ENCODE measurements at regions not wholly inside any gene's neighbourhood (a gene's known extent, or its start where the extent isn't known, plus 50 kb on each side); places are given as distances from the start of the nearest gene placed in this dataset.

- Histone ChIP-seq H3K4me1 (no peaks in the 10 kb centered on the region), H3K9me3 (no peaks in the 10 kb centered on the region), H3K27me3 (no peaks in the 10 kb centered on the region), H3K36me3 (no peaks in the 10 kb centered on the region), H3K4me3 (no peak overlapping the region), H3K27ac (replicated peaks in 1 of 4) (no peak overlapping the region)
- no peak for DNase-seq (ENCODE audit: extremely low spot score)
- TF ChIP-seq CTCF (IDR thresholded peaks at IDR 0.05) = no peak
- WGBS = 88% methylated on average over 5 of the region's 5 CpGs
- intact Hi-C loops (cut with DNase I) = no loop called here
Observed at GRCh38 chr3:59321881-59322540, 272.2 kb upstream of the CFAP20DC start.

GRCh38 chr3:59320080-59320479 lies 270.3 kb upstream of the CFAP20DC start:
- Histone ChIP-seq H3K9me3 (no peaks in the 10 kb centered on the region), H3K4me3 (no peak overlapping the region), H3K4me1 (no peaks in the 10 kb centered on the region), H3K27ac (replicated peaks in 1 of 4) (no peak overlapping the region), H3K36me3 (no peaks in the 10 kb centered on the region), H3K27me3 (no peaks in the 10 kb centered on the region)
- intact Hi-C loops (cut with DNase I) = no loop called here
- no peak for TF ChIP-seq POLR2AphosphoS5 (IDR thresholded peaks at IDR 0.05)
- no peak for TF ChIP-seq CTCF (IDR thresholded peaks at IDR 0.05)
- TF ChIP-seq EP300 (IDR thresholded peaks at IDR 0.05) = no peak
- TF ChIP-seq POLR2A (IDR thresholded peaks at IDR 0.05; ENCODE audit: low read depth) = no peak
- no peak for DNase-seq (ENCODE audit: extremely low spot score)
- 78% methylated on average over 4 of the region's 4 CpGs for WGBS

DNA sequence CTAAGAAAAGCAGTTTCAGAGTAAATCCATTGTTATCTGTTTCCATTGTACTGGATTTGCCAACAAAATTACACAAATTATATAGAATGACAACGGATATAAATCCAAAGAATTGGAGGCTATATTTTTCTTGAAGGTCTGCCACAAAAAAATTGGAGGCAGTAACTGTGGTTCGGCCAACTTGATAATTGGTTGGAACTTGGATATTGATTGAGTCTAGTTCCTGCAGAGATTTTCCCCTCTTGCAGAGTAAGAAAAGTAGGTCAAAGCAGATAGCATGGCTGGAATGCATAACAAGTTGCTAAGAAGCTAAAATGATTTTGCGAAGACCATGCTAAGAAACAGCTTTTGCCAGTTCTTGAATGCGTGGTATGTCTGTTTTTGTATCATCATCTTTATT lies 269.6 kb upstream of the CFAP20DC start:
- Histone ChIP-seq H3K4me1 (no peaks in the 10 kb centered on the region), H3K36me3 (no peaks in the 10 kb centered on the region), H3K9me3 (no peaks in the 10 kb centered on the region), H3K27me3 (no peaks in the 10 kb centered on the region), H3K4me3 (no peak overlapping the region), H3K27ac (replicated peaks in 1 of 4) (no peak overlapping the region)
- intact Hi-C loops (cut with DNase I) = no loop called here
- DNase-seq (ENCODE audit: extremely low spot score) = no peak
- WGBS = 90% methylated on average over 4 of the region's 4 CpGs
- no peak for TF ChIP-seq POLR2AphosphoS5 (IDR thresholded peaks at IDR 0.05)
- TF ChIP-seq EP300 (IDR thresholded peaks at IDR 0.05) = no peak
- TF ChIP-seq POLR2A (IDR thresholded peaks at IDR 0.05; ENCODE audit: low read depth) = no peak
- TF ChIP-seq CTCF (IDR thresholded peaks at IDR 0.05) = no peak

GRCh38 chr3:59318881-59319280 lies 269.1 kb upstream of the CFAP20DC start:
- intact Hi-C loops (cut with DNase I) = no loop called here
- WGBS = 35% methylated on average over 1 of the region's 1 CpG
- no peak overlapping the region for H3K27ac ChIP-seq (replicated peaks in 1 of 4)
- no peaks in the 10 kb centered on the region for H3K36me3 ChIP-seq
- DNase-seq (ENCODE audit: extremely low spot score) = no peak
- TF ChIP-seq POLR2A (IDR thresholded peaks at IDR 0.05; ENCODE audit: low read depth) = no peak
- no peak for TF ChIP-seq CTCF (IDR thresholded peaks at IDR 0.05)
- no peak for TF ChIP-seq EP300 (IDR thresholded peaks at IDR 0.05)
- no peak for TF ChIP-seq POLR2AphosphoS5 (IDR thresholded peaks at IDR 0.05)
- no peaks in the 10 kb centered on the region for H3K27me3 ChIP-seq
- no peaks in the 10 kb centered on the region for H3K4me1 ChIP-seq
- H3K4me3 ChIP-seq = no peak overlapping the region
- H3K9me3 ChIP-seq = no peaks in the 10 kb centered on the region

DNA sequence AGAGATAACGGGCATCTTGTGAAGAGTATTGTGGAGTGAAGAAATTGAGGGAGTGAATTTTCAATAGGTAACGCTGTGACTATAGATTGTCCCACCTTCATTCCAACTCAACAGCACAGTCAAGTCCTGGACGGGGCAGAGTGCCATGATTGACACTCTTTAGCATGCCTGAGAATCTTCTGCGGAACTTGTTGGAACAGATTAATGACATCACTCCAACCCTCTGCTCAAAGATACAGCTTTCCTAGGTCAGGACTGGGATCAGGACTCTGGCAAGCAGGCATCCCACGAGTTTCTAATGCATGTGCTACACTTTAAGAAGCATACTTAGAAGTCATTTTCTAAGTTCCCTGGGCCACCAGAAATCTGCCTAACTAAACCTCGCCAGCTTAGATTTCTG lies 267.6 kb upstream of the CFAP20DC start:
- Histone ChIP-seq H3K27ac (replicated peaks in 1 of 4) (no peak overlapping the region), H3K4me3 (no peak overlapping the region), H3K36me3 (no peaks in the 10 kb centered on the region), H3K9me3 (no peaks in the 10 kb centered on the region), H3K4me1 (no peaks in the 10 kb centered on the region), H3K27me3 (no peaks in the 10 kb centered on the region)
- TF ChIP-seq POLR2A (IDR thresholded peaks at IDR 0.05; ENCODE audit: low read depth) = no peak
- no peak for DNase-seq (ENCODE audit: extremely low spot score)
- WGBS = 92% methylated on average over 5 of the region's 6 CpGs
- intact Hi-C loops (cut with DNase I) = no loop called here
